GM18526 (cell line): ENCODE measurements at regions not wholly inside any gene's neighbourhood (a gene's known extent, or its start where the extent isn't known, plus 50 kb on each side); places are given as distances from the start of the nearest gene placed in this dataset.

Experiments used
- POLR2A ChIP-seq: IDR thresholded peaks from 3 replicates; pipeline ENCODE4 v1.6.1; 2011; ENCODE audit not compliant: insufficient read length; ENCODE audit errors: extremely low read depth

DNA sequence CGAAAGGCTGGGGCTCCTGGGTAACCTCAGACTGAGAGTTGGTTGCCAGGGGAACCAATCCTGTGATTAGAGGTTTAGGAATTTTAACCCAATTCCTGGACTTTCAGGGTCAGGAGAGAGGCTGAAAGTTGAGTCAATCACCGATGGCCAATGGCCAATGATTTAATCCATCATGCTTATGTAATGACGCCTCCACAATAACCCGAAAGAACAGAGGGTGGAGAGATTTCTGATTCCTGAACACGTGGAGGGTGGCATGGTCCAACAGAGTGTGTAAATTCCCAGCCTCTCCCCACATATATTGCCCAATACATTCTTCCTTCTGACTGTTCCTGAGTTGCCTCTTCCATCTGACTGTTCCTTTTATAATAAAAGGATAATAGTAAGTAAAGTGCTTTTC, 137.2 kb upstream of the CBLB start:
- no peak for TF ChIP-seq POLR2A

DNA sequence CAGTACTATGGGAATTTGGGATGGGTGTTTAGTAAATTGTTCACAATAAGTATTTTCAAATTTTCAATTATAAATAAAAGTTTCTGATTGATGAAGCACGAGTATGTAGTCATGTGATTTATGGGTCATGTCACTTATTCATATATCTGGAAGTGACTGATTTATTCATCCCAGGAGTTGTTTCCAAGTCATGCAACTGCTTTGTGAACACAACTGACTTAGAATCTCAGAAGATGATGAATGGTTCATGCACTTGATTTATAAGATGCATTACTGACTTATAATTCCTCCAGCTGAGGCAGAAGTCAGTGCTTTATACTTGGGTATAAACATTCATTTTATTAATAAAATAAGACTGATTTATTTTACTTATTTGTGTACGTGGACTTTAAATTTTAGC, 137.8 kb upstream of the CBLB start:
- TF ChIP-seq POLR2A, result no peak

DNA sequence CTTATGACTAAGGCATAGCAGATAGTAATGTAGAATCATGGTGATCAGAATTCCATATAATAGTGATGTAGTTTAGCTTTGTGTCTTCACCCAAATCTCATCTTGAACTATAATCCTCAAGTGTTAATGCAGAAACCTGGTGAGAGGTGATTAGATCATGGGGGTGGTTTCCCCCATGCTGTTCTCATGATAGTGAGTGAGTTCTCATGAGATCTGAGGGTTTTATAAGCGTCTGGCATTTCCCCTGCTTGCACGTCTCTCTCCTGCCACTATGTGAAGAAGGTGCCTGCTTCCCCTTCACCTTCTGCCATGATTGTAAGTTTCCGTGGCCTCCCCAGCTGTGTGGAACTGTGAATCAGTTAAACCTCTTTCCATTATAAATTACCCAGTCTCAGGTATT, 138.7 kb upstream of the CBLB start:
- TF ChIP-seq POLR2A, result no peak

DNA sequence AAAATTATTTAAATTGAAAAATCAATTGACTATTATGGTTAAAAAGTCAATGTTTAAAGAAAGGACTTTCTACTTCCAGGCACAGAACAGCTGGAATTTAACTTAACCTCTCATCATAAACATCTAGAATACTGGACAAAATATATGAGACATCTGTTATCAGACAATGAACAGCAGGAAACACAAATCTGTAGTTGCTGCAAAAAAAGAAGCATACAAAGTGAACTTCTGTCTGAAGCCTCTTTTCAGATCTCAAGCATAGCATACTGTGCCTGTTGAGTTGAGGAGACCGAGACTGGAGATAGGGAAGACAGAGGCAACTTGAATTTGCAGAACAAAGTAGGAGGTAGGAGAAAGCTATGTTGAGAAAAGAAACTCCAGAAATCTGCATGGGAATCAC, 140.0 kb upstream of the CBLB start:
- TF ChIP-seq POLR2A, result no peak

GRCh38 chr3:106010829-106011228, 142.0 kb upstream of the CBLB start:
- no peak for TF ChIP-seq POLR2A

- TF ChIP-seq POLR2A, result no peak
Measured at GRCh38 chr3:106013971-106014370, 145.2 kb upstream of the CBLB start.

- no peak for TF ChIP-seq POLR2A
Measured at GRCh38 chr3:106014518-106014917, 145.7 kb upstream of the CBLB start.

DNA sequence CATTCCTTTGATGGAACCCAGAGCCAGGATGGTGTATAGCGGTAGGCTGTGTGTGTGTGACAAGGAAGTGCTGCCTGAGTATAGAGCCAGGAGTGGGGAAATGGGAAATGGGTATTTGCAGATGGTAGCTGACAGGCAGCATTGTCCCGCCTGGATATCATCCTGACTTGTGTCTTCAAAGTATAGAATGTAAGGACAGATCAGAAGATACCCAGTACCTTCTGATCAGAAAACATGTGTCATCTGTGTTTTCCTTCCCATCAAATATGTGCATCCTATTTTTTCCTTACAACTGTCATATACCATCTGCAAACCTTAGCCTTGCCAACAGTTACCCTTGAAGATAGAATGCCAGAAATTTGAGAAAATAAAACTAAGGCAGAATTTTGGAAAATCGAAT, 146.2 kb upstream of the CBLB start:
- no peak for TF ChIP-seq POLR2A

- TF ChIP-seq POLR2A, result no peak
Measured at GRCh38 chr3:106018102-106018501, 149.3 kb upstream of the CBLB start.

DNA sequence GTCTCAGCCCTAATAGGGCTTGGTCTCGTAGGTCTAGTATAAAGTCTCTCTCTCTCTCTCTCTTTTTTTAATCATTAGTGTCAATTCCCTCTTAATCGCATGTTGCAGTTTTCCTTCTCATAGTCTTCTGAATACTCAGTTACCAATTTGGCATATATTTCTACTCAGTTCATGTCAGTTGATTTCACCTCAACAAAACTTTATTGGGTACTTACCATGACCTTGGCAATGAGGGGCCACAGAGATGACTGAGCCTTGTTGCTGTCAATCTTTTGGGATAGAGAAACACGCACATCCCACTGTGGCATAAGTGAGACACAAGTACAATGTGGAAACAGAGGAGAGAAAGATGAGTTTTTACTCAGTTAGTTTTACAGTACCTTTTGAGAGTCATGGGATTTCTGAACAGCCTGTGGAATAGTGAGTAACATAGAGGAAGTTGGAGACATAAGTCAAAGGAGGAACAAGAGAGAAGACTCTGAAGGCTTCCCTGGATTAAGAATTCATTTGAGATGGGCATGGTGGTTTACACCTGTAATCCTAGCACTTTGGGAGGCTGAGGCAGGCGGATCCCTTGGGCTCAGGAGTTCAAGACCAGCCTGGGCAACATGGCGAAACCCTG, 150.2 kb upstream of the CBLB start:
- no peak for TF ChIP-seq POLR2A

GRCh38 chr3:106022913-106023312, 154.1 kb upstream of the CBLB start:
- TF ChIP-seq POLR2A, result no peak

DNA sequence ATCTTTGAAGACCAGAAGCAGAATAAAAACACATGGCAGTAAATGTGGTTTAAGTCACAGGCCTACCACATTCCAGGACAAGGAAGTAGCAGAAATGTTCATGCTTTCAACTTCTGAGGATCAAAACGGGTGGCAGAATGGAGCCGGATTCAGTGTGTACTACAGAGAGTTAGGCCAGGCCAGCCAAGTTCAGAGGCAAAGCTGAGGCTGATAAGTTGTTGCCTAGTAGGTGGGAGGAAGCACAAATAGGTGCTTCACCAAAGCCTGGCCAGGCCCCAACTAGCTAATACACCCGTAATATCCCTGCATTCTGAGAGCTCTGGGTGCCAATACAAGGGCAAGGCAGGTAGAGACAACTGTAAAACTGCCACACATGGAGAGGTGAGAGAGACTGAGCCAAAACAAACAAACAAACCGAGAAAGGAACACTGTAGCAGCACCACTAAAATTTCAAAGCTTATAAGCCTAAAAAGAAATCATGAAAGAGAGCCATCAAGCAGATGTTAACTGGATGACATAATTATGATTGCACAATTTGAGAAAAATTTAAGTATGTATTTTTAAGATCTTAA, 156.4 kb upstream of the CBLB start:
- no peak for TF ChIP-seq POLR2A

DNA sequence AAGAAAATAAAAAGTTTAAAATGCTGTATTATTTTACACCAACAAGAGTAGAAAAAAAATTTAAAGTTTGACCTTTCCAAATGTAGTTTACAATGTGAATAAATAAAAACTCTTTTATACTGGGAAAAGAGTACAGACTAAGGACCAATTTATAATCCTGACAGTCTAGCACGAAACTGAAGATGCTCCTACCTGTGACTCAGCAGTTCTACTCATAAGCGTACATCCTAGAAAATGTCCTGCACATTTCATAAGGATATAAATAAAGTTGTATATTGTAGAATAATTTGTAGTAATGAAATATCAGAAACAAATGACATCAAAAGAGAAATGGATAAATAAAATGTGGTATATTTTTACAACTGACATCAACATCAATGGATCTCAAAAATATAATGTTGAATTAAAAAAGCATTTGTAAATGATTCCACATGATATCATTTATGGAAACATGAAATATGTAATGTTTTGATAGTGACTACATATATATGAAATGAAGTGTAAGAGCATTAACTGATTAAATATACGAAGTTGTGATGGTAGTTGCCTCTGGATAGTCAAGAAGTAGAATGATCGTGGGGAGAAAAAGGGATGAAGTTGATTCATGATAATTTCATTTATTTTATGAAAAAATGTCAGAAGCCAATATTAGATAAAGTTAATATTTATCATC, 161.3 kb upstream of the CBLB start:
- no peak for TF ChIP-seq POLR2A

GRCh38 chr3:106030627-106030963, 161.8 kb upstream of the CBLB start:
- TF ChIP-seq POLR2A, result no peak

DNA sequence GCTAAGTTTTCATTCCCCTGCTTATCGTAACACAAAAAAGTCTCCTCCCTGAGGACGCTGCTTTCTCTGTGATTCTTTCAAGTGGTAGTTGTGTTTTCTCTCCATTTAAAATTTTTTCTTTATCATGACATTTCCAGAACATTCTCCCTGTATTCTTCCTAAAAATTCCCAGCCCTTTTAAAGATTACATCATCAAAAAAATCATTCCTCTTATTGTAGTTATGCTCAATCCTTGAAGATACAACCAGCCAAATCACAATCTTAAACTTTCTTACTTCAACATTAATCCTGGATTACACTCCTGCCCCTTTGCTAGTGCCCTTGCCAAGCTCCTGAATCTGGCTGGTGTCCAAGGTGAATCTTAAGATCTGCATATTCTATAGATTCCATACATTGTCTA, 163.7 kb upstream of the CBLB start:
- TF ChIP-seq POLR2A, result no peak

GRCh38 chr3:106033654-106034053, 164.8 kb upstream of the CBLB start:
- TF ChIP-seq POLR2A, result no peak

DNA sequence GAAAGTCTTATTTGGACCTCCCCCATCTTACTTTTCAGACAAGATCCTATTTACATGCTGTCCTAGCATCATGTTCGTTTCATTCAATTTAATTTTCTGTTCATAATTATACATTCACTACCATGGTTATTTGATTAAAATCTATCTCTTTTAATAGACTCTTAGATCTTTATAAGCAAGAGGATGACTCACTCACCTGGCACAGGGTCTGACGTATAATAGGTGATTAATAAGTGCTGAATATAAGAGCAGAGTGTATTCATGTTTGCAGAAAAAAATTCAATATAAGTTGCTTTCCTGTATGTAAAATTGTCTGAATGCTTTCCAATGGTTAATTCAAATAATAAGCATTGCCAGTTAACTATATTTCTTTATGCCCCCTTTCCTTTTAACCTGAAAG, 165.5 kb upstream of the CBLB start:
- no peak for TF ChIP-seq POLR2A
